WTC11 (cell line): ENCODE measurements at regions not wholly inside any gene's neighbourhood (a gene's known extent, or its start where the extent isn't known, plus 50 kb on each side); places are given as distances from the start of the nearest gene placed in this dataset.

Experiments used
- ATAC-seq: fragments of 200-7000 bp; cut with Tn5 transposase; 2 replicates; pipeline ENCODE4 v1.10.0; 2021; ENCODE audit warnings: mild to moderate bottlenecking, moderate library complexity
- CTCF ChIA-PET: fragments of 300-600 bp; sonication (Branson Sonifier 250); formaldehyde crosslinking; loops from one replicate; lab custom pipeline; 2021; ENCODE audit warnings: antibody characterized with exemption; lab: Charles Lee
- POLR2A ChIA-PET: fragments of 350-600 bp; sonication (Branson Sonifier 250); formaldehyde crosslinking; loops from one replicate; lab custom pipeline; 2021; ENCODE audit warnings: antibody characterized with exemption; lab: Charles Lee
- DNase-seq: peaks from one replicate; pipeline ENCODE4 v3.0.0; 2021; ENCODE audit warnings: low spot score
- H3K27ac Mint-ChIP-seq: 2 replicates; pipeline ENCODE4 v1.8.0; 2021; ENCODE audit warnings: mixed read lengths
- H3K27me3 Mint-ChIP-seq: 2 replicates; pipeline ENCODE4 v1.8.0; 2021; ENCODE audit warnings: low read depth, mild to moderate bottlenecking, moderate library complexity, mixed read lengths
- H3K36me3 Mint-ChIP-seq: 2 replicates; pipeline ENCODE4 v1.8.0; 2021; ENCODE audit warnings: mixed read lengths
- H3K4me1 Mint-ChIP-seq: 2 replicates; pipeline ENCODE4 v1.8.0; 2022; ENCODE audit warnings: mixed read lengths
- H3K4me3 Mint-ChIP-seq: 2 replicates; pipeline ENCODE4 v1.8.0; 2021; ENCODE audit warnings: mild to moderate bottlenecking, moderate library complexity, mixed read lengths
- H3K9me3 Mint-ChIP-seq: 2 replicates; pipeline ENCODE4 v1.8.0; 2021; ENCODE audit warnings: mixed read lengths
- ATF1 ChIP-seq: sonication (generic); formaldehyde crosslinking; IDR thresholded peaks from 2 replicates; pipeline ENCODE4 v1.8.1; 2023; ENCODE audit warnings: mild to moderate bottlenecking, moderate library complexity, missing genetic modification reagents
- CBFB ChIP-seq: sonication (generic); formaldehyde crosslinking; IDR thresholded peaks from 2 replicates; pipeline ENCODE4 v1.8.1; 2022; ENCODE audit warnings: mild to moderate bottlenecking, low read depth, missing genetic modification reagents
- GRHL2 ChIP-seq: fragments of 250-450 bp; sonication (Bioruptor Pico); IDR thresholded peaks from 2 replicates; pipeline ENCODE4 v1.8.0; 2022; ENCODE audit warnings: mild to moderate bottlenecking, moderate library complexity; ENCODE audit not compliant: insufficient replicate concordance, severe bottlenecking
- MYBL2 ChIP-seq: sonication (generic); formaldehyde crosslinking; IDR thresholded peaks from 2 replicates; pipeline ENCODE4 v1.8.1; 2023; ENCODE audit warnings: mild to moderate bottlenecking, moderate library complexity, missing genetic modification reagents
- NFYB ChIP-seq: sonication (generic); formaldehyde crosslinking; conservative IDR thresholded peaks from 2 replicates; pipeline ENCODE4 v1.8.0; 2022; ENCODE audit warnings: low read depth, missing genetic modification reagents
- NR2C2 ChIP-seq: sonication (generic); formaldehyde crosslinking; IDR thresholded peaks from 2 replicates; pipeline ENCODE4 v1.8.0; 2022; ENCODE audit warnings: mild to moderate bottlenecking, missing genetic modification reagents
- PRRX2 ChIP-seq: fragments of 250-450 bp; sonication (Bioruptor Pico); IDR thresholded peaks from 2 replicates; pipeline ENCODE4 v1.8.0; 2021; ENCODE audit warnings: mild to moderate bottlenecking
- RELA ChIP-seq: sonication (generic); formaldehyde crosslinking; IDR thresholded peaks from 2 replicates; pipeline ENCODE4 v1.8.1; 2022; ENCODE audit warnings: missing genetic modification reagents, mild to moderate bottlenecking, borderline replicate concordance
- SMAD3 ChIP-seq: sonication (generic); formaldehyde crosslinking; IDR thresholded peaks from 2 replicates; pipeline ENCODE4 v1.8.0; 2022; ENCODE audit warnings: missing genetic modification reagents, mild to moderate bottlenecking, borderline replicate concordance
- SMAD4 ChIP-seq: sonication (generic); formaldehyde crosslinking; IDR thresholded peaks from 2 replicates; pipeline ENCODE4 v1.8.0; 2022; ENCODE audit warnings: mild to moderate bottlenecking, missing genetic modification reagents
- ZBTB21 ChIP-seq: sonication (generic); formaldehyde crosslinking; IDR thresholded peaks from 2 replicates; pipeline ENCODE4 v1.8.1; 2023; ENCODE audit warnings: mild to moderate bottlenecking, missing genetic modification reagents, borderline replicate concordance
- ZNF121 ChIP-seq: sonication (generic); formaldehyde crosslinking; IDR thresholded peaks from 2 replicates; pipeline ENCODE4 v1.8.0; 2023; ENCODE audit warnings: missing genetic modification reagents
- ZNF317 ChIP-seq: sonication (generic); formaldehyde crosslinking; IDR thresholded peaks from 2 replicates; pipeline ENCODE4 v1.8.1; 2023; ENCODE audit warnings: low read depth, mild to moderate bottlenecking, moderate library complexity, missing genetic modification reagents, borderline replicate concordance
- TF ChIP-seq, protein P1 (sequence below): sonication (generic); formaldehyde crosslinking; IDR thresholded peaks from 2 replicates; pipeline ENCODE4 v1.8.0; 2023; ENCODE audit warnings: mild to moderate bottlenecking, missing genetic modification reagents
- TF ChIP-seq, protein P2 (sequence below): sonication (generic); formaldehyde crosslinking; IDR thresholded peaks from 2 replicates; pipeline ENCODE4 v1.8.1; 2023; ENCODE audit warnings: mild to moderate bottlenecking, missing genetic modification reagents, moderate library complexity
- TF ChIP-seq, protein P3 (sequence below): sonication (generic); formaldehyde crosslinking; IDR thresholded peaks from 2 replicates; pipeline ENCODE4 v1.8.0; 2022; ENCODE audit warnings: mild to moderate bottlenecking, missing genetic modification reagents
- TF ChIP-seq, protein P4 (sequence below): fragments of 250-450 bp; sonication (Bioruptor Pico); IDR thresholded peaks from 2 replicates; pipeline ENCODE4 v1.8.0; 2021; ENCODE audit warnings: mild to moderate bottlenecking
- TF ChIP-seq, protein P5 (sequence below): fragments of 250-450 bp; sonication (Bioruptor Pico); conservative IDR thresholded peaks from 2 replicates; pipeline ENCODE4 v1.9.0; 2021; ENCODE audit warnings: mild to moderate bottlenecking
- TF ChIP-seq, protein P6 (sequence below): sonication (generic); formaldehyde crosslinking; IDR thresholded peaks from 2 replicates; pipeline ENCODE4 v1.8.1; 2022; ENCODE audit warnings: missing genetic modification reagents, borderline replicate concordance

DNA sequence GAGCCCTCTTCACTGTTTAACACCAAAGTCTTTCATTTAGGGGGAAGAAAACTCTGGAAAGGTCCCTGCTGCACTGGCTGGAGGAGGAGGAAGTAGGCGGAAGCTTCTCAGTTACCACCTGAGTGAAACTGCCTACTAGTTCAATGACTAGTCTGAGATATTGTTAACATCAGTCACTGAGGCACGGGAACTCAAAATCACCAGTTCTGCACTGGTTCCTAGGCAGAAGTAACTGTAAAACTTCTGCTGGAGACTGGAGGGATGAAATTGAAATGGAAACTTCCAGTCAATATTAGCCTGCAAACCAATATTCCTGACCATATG, 178.3 kb downstream of the SNCA start (continued):
- TF ChIP-seq NR2C2: no peak
- TF ChIP-seq, protein P1, sequence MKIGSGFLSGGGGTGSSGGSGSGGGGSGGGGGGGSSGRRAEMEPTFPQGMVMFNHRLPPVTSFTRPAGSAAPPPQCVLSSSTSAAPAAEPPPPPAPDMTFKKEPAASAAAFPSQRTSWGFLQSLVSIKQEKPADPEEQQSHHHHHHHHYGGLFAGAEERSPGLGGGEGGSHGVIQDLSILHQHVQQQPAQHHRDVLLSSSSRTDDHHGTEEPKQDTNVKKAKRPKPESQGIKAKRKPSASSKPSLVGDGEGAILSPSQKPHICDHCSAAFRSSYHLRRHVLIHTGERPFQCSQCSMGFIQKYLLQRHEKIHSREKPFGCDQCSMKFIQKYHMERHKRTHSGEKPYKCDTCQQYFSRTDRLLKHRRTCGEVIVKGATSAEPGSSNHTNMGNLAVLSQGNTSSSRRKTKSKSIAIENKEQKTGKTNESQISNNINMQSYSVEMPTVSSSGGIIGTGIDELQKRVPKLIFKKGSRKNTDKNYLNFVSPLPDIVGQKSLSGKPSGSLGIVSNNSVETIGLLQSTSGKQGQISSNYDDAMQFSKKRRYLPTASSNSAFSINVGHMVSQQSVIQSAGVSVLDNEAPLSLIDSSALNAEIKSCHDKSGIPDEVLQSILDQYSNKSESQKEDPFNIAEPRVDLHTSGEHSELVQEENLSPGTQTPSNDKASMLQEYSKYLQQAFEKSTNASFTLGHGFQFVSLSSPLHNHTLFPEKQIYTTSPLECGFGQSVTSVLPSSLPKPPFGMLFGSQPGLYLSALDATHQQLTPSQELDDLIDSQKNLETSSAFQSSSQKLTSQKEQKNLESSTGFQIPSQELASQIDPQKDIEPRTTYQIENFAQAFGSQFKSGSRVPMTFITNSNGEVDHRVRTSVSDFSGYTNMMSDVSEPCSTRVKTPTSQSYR (CRISPR knock-in tag): no peak
- no peak for TF ChIP-seq GRHL2 (CRISPR knock-in tag)
- TF ChIP-seq, protein P2, sequence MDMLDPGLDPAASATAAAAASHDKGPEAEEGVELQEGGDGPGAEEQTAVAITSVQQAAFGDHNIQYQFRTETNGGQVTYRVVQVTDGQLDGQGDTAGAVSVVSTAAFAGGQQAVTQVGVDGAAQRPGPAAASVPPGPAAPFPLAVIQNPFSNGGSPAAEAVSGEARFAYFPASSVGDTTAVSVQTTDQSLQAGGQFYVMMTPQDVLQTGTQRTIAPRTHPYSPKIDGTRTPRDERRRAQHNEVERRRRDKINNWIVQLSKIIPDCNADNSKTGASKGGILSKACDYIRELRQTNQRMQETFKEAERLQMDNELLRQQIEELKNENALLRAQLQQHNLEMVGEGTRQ (CRISPR knock-in tag): no peak
- TF ChIP-seq, protein P3, sequence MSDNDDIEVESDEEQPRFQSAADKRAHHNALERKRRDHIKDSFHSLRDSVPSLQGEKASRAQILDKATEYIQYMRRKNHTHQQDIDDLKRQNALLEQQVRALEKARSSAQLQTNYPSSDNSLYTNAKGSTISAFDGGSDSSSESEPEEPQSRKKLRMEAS (CRISPR knock-in tag): no peak
- no peak for TF ChIP-seq ZNF121 (CRISPR knock-in tag)
- TF ChIP-seq PRRX2 (CRISPR knock-in tag): no peak
- TF ChIP-seq ZBTB21: no peak

DNA sequence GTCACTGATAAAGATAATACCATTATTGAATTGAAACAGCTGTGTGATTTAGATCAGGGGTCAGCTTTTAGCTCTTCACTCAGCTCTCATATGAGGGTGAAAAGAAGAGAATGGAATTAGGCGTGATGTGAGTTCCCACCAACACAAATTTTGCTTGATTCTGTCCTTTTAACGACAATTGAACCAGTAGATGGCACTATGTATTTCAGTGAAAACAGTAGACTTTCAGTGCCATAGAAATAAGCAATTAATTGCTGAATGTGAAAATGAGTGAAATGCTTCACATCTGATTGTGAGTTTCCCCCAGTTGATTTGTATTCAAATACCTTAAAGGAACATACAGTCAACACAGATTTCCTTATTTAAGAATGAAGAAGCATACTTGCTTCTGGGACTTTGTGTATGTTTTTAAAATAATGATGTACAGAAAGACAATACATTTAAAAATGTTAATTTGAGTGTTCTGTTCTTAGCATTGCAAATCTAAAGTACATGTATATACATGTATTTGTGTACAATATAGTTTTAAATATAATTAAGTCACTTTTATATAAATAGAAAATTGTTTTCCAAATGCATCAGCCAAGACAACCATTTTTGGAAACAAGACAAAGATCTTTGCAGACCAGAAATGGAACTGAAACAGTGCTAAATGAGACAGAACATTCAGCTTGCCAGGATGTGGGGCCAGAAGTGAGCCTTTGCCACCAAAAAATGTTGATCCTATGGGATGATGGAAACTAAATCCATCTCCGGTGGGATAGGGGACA, 178.8 kb downstream of the SNCA start:
- TF ChIP-seq, protein P4, sequence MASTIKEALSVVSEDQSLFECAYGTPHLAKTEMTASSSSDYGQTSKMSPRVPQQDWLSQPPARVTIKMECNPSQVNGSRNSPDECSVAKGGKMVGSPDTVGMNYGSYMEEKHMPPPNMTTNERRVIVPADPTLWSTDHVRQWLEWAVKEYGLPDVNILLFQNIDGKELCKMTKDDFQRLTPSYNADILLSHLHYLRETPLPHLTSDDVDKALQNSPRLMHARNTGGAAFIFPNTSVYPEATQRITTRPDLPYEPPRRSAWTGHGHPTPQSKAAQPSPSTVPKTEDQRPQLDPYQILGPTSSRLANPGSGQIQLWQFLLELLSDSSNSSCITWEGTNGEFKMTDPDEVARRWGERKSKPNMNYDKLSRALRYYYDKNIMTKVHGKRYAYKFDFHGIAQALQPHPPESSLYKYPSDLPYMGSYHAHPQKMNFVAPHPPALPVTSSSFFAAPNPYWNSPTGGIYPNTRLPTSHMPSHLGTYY (CRISPR knock-in tag): no peak
- TF ChIP-seq MYBL2 (no peak), ZNF317 (CRISPR knock-in tag) (no peak), RELA (CRISPR knock-in tag) (no peak)
- TF ChIP-seq, protein P5, sequence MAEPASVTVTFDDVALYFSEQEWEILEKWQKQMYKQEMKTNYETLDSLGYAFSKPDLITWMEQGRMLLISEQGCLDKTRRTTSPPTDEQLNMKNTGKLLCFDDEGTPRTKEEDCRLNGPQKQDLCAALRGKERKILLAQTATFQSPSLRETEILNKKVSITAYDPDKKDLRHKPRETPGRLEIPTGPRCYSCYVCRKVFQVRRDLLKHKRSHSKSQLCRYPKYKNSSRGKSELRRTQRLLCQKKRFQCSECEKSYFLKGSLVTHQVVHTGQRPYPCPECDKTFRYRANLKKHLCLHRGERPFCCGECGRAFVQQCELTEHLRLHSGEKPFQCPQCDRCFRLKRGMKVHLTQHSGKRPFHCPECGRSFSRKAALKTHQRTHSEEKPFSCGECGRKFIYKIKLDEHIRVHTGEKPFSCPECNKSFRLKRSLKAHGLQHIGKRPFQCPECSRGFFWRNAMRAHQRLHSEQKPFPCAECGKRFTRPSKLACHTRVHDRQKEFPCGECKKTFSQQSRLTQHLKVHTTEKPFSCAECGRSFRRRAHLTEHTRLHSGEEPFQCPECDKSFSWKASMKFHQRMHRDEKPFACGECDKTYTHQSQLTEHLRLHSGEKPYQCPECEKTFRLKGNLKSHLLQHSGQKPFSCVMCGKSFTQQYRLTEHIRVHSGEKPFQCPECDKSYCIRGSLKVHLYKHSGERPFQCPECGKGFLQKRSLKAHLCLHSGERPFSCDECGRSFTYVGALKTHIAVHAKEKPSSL (CRISPR knock-in tag): no peak
- Mint-ChIP-seq H3K4me3 (no peak overlapping the region), H3K36me3 (no peaks in the 10 kb centered on the region), H3K27me3 (no peaks in the 10 kb centered on the region), H3K4me1 (peaks cover 11% of the 10 kb centered on the region), H3K9me3 (no peaks in the 10 kb centered on the region), H3K27ac (no peak overlapping the region)
- ChIA-PET POLR2A (no interaction called here), CTCF (interaction anchor here (0.7 to 2.8 kb wide), 3 partner anchors 17 to 51 kb away, joined by 3 to 11 read pairs (median 4); no protein-coding TSS in a partner anchor)
- no peak for DNase-seq
- 0 out of 2 replicates have a peak, but pooled peaks have one; percentile 38 for ATAC-seq

DNA sequence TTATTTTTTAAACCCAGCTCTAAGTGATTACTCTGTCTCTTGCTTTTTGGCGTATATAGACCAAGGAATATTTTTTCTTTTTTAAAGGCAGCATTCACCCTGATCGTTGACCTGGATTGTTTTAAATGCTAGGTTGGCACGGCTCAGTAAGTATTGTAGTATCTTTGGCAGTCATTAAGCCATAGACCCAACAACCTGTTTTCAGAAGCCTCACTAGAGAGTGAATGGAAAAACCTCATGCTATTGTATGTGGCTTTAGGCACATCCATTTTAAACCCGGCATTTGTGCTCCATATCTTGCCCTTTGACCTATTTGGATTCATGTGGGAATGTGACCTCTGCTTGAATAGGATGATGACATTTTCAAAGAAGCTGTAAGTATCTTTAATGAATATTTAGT, 183.9 kb downstream of the SNCA start:
- no peaks in the 10 kb centered on the region for H3K36me3 Mint-ChIP-seq
- no peaks in the 10 kb centered on the region for H3K4me1 Mint-ChIP-seq
- H3K27me3 Mint-ChIP-seq: no peaks in the 10 kb centered on the region
- CTCF ChIA-PET: interaction anchor here (2.3 kb wide), 1 partner anchor 12 kb away, joined by 17 read pairs; no protein-coding TSS in a partner anchor
- H3K4me3 Mint-ChIP-seq: no peak overlapping the region
- ATAC-seq: no peak
- DNase-seq: no peak
- H3K27ac Mint-ChIP-seq: no peak overlapping the region
- POLR2A ChIA-PET: no interaction called here
- peaks cover 8% of the 10 kb centered on the region; the same call in 1 of the 2 replicates for H3K9me3 Mint-ChIP-seq
- TF ChIP-seq NFYB (CRISPR knock-in tag) (no peak), ATF1 (CRISPR knock-in tag) (no peak), SMAD4 (CRISPR knock-in tag) (no peak), SMAD3 (CRISPR knock-in tag) (no peak), CBFB (CRISPR knock-in tag) (no peak)
- TF ChIP-seq, protein P2 (CRISPR knock-in tag): no peak
- TF ChIP-seq, protein P6, sequence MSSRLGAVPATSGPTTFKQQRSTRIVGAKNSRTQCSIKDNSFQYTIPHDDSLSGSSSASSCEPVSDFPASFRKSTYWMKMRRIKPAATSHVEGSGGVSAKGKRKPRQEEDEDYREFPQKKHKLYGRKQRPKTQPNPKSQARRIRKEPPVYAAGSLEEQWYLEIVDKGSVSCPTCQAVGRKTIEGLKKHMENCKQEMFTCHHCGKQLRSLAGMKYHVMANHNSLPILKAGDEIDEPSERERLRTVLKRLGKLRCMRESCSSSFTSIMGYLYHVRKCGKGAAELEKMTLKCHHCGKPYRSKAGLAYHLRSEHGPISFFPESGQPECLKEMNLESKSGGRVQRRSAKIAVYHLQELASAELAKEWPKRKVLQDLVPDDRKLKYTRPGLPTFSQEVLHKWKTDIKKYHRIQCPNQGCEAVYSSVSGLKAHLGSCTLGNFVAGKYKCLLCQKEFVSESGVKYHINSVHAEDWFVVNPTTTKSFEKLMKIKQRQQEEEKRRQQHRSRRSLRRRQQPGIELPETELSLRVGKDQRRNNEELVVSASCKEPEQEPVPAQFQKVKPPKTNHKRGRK (CRISPR knock-in tag): no peak
